CD14-positive monocyte (primary cell): ENCODE measurements at regions not wholly inside any gene's neighbourhood (a gene's known extent, or its start where the extent isn't known, plus 50 kb on each side); places are given as distances from the start of the nearest gene placed in this dataset.

Experiments
- DNase-seq, 3 donors: peaks; one replicate each; pipeline ENCODE4 v3.0.0-alpha.2; 2011 to 2022
- H2AFZ ChIP-seq: 2 replicates; pipeline ENCODE4 v1.6.0; 2012; ENCODE audit warnings: mild to moderate bottlenecking, low read depth, low read length, inconsistent platforms; ENCODE audit not compliant: insufficient read depth, poor library complexity, severe bottlenecking
- H3K27ac ChIP-seq, 2 donors: 1 replicate in 1 of 2; 2 replicates in 1 of 2; pipeline ENCODE4 v1.5.1; 2012 to 2013; ENCODE audit warnings: low read length in 2 of 2, control low read depth in 1 of 2, inconsistent platforms in 1 of 2, low read depth in 1 of 2, mild to moderate bottlenecking in 1 of 2
- H3K27me3 ChIP-seq, 2 donors: one replicate each; pipeline versions ENCODE4 v1.6.0 to v1.6.1; 2011 to 2013; ENCODE audit warnings: low read length in 2 of 2; ENCODE audit not compliant: control insufficient read depth in 2 of 2, insufficient read depth in 2 of 2
- H3K36me3 ChIP-seq, 2 donors: replicated peaks in 1 of 2; 1 replicate in 1 of 2; 2 replicates in 1 of 2; pipeline versions ENCODE4 v1.5.1 to v1.6.1; 2012 to 2013; ENCODE audit warnings: low read length in 2 of 2, control low read depth in 1 of 2, inconsistent platforms in 1 of 2, mild to moderate bottlenecking in 1 of 2; ENCODE audit not compliant: insufficient read depth in 2 of 2, control insufficient read depth in 1 of 2
- H3K4me1 ChIP-seq, 2 donors: 1 replicate in 1 of 2; 2 replicates in 1 of 2; pipeline versions ENCODE4 v1.5.1 to v1.6.1; 2012 to 2013; ENCODE audit warnings: low read length in 2 of 2, control low read depth in 1 of 2, inconsistent platforms in 1 of 2, mild to moderate bottlenecking in 1 of 2, moderate library complexity in 1 of 2; ENCODE audit not compliant: insufficient read depth in 2 of 2, control insufficient read depth in 1 of 2
- H3K4me2 ChIP-seq: replicated peaks from 2 replicates; pipeline ENCODE3; 2012; ENCODE audit warnings: low read length, moderate library complexity, mild to moderate bottlenecking; ENCODE audit not compliant: poor library complexity, severe bottlenecking; ENCODE audit errors: extremely low read depth
- H3K4me3 ChIP-seq, 3 experiments: fragments of 200-600 bp in 1 of 3; sonication (generic) in 1 of 3; replicated peaks in 1 of 3; 1 replicate in 2 of 3; 2 replicates in 1 of 3; pipeline ENCODE4 v1.5.1; 2011 to 2013; ENCODE audit warnings: low read length in 3 of 3, mild to moderate bottlenecking in 3 of 3, control low read depth in 2 of 3, low read depth in 2 of 3, inconsistent platforms in 1 of 3, moderate library complexity in 1 of 3
- H3K79me2 ChIP-seq: 2 replicates; pipeline ENCODE4 v1.6.0; 2012; ENCODE audit warnings: mild to moderate bottlenecking, control low read depth, inconsistent platforms, low read length, moderate library complexity; ENCODE audit not compliant: insufficient read depth
- H3K9ac ChIP-seq: 2 replicates; pipeline ENCODE4 v1.6.0; 2017; ENCODE audit warnings: low read length, mild to moderate bottlenecking; ENCODE audit not compliant: insufficient read depth, poor library complexity, severe bottlenecking
- H3K9me3 ChIP-seq, 2 donors: replicated peaks in 1 of 2; 1 replicate in 1 of 2; 2 replicates in 1 of 2; pipeline versions ENCODE4 v1.5.1 to v1.6.1; 2012 to 2013; ENCODE audit warnings: low read length in 2 of 2, control low read depth in 1 of 2; ENCODE audit not compliant: control insufficient read depth in 1 of 2, insufficient read depth in 1 of 2
- H4K20me1 ChIP-seq: 2 replicates; pipeline ENCODE4 v1.6.0; 2012; ENCODE audit warnings: mild to moderate bottlenecking, low read length, control low read depth, moderate library complexity; ENCODE audit not compliant: insufficient read depth
- H3K27ac Mint-ChIP-seq, 7 donors: one replicate each; pipeline ENCODE4 v1.8.0; 2020; ENCODE audit warnings: mild to moderate bottlenecking in 7 of 7, mixed read lengths in 7 of 7, moderate library complexity in 6 of 7, inconsistent platforms in 2 of 7
- H3K27me3 Mint-ChIP-seq, 3 donors: one replicate each; pipeline ENCODE4 v1.8.0; 2021 to 2022; ENCODE audit warnings: low read depth in 3 of 3, mild to moderate bottlenecking in 3 of 3, mixed read lengths in 3 of 3, moderate library complexity in 3 of 3, inconsistent platforms in 1 of 3
- H3K36me3 Mint-ChIP-seq, 2 donors: one replicate each; pipeline ENCODE4 v1.8.0; 2020; ENCODE audit warnings: mixed read lengths in 2 of 2, inconsistent platforms in 1 of 2, mild to moderate bottlenecking in 1 of 2
- H3K4me1 Mint-ChIP-seq: one replicate; pipeline ENCODE4 v1.8.0; 2020; ENCODE audit warnings: mild to moderate bottlenecking, mixed read lengths
- H3K4me3 Mint-ChIP-seq, 2 donors: one replicate each; pipeline ENCODE4 v1.8.0; 2020; ENCODE audit warnings: mild to moderate bottlenecking in 2 of 2, mixed read lengths in 2 of 2, moderate library complexity in 1 of 2
- H3K9me3 Mint-ChIP-seq, 7 donors: one replicate each; pipeline ENCODE4 v1.8.0; 2020 to 2022; ENCODE audit warnings: mixed read lengths in 7 of 7, mild to moderate bottlenecking in 6 of 7, moderate library complexity in 6 of 7, inconsistent platforms in 2 of 7
- CTCF ChIP-seq: fragments of 200-600 bp; IDR thresholded peaks from one replicate; pipeline ENCODE4 v1.8.0; 2022; ENCODE audit warnings: antibody characterized with exemption, mild to moderate bottlenecking
- WGBS: methylation state at CpG from one replicate; pipeline ENCODE4 v1.1.5; 2013; ENCODE audit warnings: missing lambda C conversion rate; ENCODE audit not compliant: insufficient coverage; 5-methylcytosine and 5-hydroxymethylcytosine counted together
- intact Hi-C, 2 donors: fragments of 100-400 bp; cut with micrococcal nuclease; formaldehyde crosslinking; loops; one replicate each; pipeline versions ENCODE4 v1.15.0 to v1.15.1; 2023

DNA sequence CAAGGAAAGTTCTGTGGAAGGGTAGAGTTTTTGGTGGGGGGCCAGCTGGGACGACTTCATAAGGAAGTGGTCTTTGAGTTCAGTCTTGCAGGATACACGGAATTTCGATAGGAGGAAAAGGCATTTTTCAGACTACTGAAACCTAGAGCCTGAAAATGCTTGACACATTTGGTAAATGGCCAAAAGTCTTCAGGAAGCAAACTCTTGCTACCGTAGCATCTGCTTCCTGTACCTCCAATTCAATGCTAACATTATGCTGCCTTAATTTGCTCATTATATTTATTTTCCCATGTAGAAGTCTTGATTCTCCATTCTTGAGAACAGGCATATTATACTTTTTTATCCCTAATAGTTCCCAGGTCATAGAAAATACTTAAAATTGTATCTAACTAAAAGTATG lies 129.3 kb upstream of the MED13 start:
- Histone ChIP-seq H3K36me3 (no peaks in the 10 kb centered on the region), H3K4me3 (no peak overlapping the region), H3K27ac (no peak overlapping the region), H3K4me2 (no peak overlapping the region), H3K27me3 (no peaks in the 10 kb centered on the region), H3K9me3 (no peaks in the 10 kb centered on the region), H2AFZ (no peak overlapping the region), H3K79me2 (no peaks in the 10 kb centered on the region), H4K20me1 (no peaks in the 10 kb centered on the region), H3K4me1 (peaks cover 9 to 23% of the 10 kb centered on the region in 2 donors), H3K9ac (no peak overlapping the region)
- Mint-ChIP-seq H3K4me3 (no peak overlapping the region), H3K27me3 (peaks cover under 1 to 5% (median 3%) of the 10 kb centered on the region in 3 donors), H3K27ac (no peak overlapping the region), H3K9me3 (peaks cover 0 to 5% (median 0%) of the 10 kb centered on the region in 7 donors), H3K4me1 (peaks cover 30% of the 10 kb centered on the region), H3K36me3 (no peaks in the 10 kb centered on the region)
- intact Hi-C loops, result no loop called here
- WGBS, result 4% methylated on average over 3 of the region's 4 CpGs
- DNase-seq, result no peak
- no peak for TF ChIP-seq CTCF

DNA sequence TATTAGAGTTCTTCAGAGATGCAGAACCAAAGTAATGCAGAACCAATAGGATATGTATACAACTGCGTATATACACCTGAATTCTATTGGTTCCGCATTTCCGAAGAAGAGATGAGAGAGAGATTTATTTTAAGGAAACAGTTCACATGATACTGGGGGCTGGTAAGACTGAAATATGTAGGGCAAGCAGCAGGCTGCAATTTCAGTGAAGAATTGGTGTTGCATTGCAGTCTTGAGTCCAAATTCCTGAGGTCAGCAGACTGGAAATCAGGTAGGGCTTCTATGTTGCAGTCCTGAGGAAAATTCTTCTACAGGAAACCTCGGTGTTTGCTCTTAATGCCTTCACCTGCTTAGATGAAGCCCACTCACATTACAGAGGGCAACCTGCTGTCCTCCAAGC lies 128.2 kb upstream of the MED13 start:
- Mint-ChIP-seq H3K36me3 (no peaks in the 10 kb centered on the region), H3K4me1 (peaks cover 25% of the 10 kb centered on the region), H3K4me3 (no peak overlapping the region), H3K27ac (no peak overlapping the region), H3K9me3 (peaks cover 0 to 5% (median 0%) of the 10 kb centered on the region in 7 donors), H3K27me3 (peaks cover 0 to 5% (median 3%) of the 10 kb centered on the region in 3 donors)
- no peaks in the 10 kb centered on the region for H3K9me3 ChIP-seq
- H3K4me2 ChIP-seq, result no peak overlapping the region
- H3K79me2 ChIP-seq, result no peaks in the 10 kb centered on the region
- H3K4me1 ChIP-seq, result peaks cover 9 to 15% of the 10 kb centered on the region in 2 donors
- H3K4me3 ChIP-seq, result no peak overlapping the region
- H3K27me3 ChIP-seq, result no peaks in the 10 kb centered on the region
- no peak for DNase-seq
- no peak overlapping the region for H3K9ac ChIP-seq
- H2AFZ ChIP-seq, result no peak overlapping the region
- no peak overlapping the region for H3K27ac ChIP-seq
- 92% methylated on average over 4 of the region's 4 CpGs for WGBS
- intact Hi-C loops, result no loop called here
- H3K36me3 ChIP-seq, result no peaks in the 10 kb centered on the region
- no peaks in the 10 kb centered on the region for H4K20me1 ChIP-seq
- TF ChIP-seq CTCF, result no peak
